Panc1 (cell line): ENCODE measurements at regions not wholly inside any gene's neighbourhood (a gene's known extent, or its start where the extent isn't known, plus 50 kb on each side); places are given as distances from the start of the nearest gene placed in this dataset.

Experiments used
- CTCF ChIP-seq: fragments of 450-650 bp; IDR thresholded peaks from 2 replicates; pipeline ENCODE4 v1.5.1; 2017; ENCODE audit warnings: mild to moderate bottlenecking
- POLR2AphosphoS5 ChIP-seq: IDR thresholded peaks from 2 replicates; pipeline ENCODE4 v1.6.1; 2012; ENCODE audit warnings: mild to moderate bottlenecking, low read depth, low read length, moderate library complexity
- SIN3A ChIP-seq: IDR thresholded peaks from 2 replicates; pipeline ENCODE4 v1.6.1; 2012; ENCODE audit warnings: low read depth, mild to moderate bottlenecking, low read length, moderate library complexity, borderline replicate concordance; ENCODE audit not compliant: insufficient read depth
- TCF7L2 ChIP-seq: IDR thresholded peaks from 2 replicates; pipeline ENCODE4 v1.6.1; 2011; ENCODE audit warnings: mild to moderate bottlenecking, low read depth, low read length, inconsistent platforms
- TF ChIP-seq, protein P1 (sequence below), 2 experiments: IDR thresholded peaks; 2 replicates each; pipeline ENCODE4 v1.6.1; 2011 to 2012; ENCODE audit warnings: low read depth in 2 of 2, control low read depth in 1 of 2, low read length in 1 of 2, mild to moderate bottlenecking in 1 of 2, moderate library complexity in 1 of 2; ENCODE audit not compliant: insufficient read depth in 1 of 2

DNA sequence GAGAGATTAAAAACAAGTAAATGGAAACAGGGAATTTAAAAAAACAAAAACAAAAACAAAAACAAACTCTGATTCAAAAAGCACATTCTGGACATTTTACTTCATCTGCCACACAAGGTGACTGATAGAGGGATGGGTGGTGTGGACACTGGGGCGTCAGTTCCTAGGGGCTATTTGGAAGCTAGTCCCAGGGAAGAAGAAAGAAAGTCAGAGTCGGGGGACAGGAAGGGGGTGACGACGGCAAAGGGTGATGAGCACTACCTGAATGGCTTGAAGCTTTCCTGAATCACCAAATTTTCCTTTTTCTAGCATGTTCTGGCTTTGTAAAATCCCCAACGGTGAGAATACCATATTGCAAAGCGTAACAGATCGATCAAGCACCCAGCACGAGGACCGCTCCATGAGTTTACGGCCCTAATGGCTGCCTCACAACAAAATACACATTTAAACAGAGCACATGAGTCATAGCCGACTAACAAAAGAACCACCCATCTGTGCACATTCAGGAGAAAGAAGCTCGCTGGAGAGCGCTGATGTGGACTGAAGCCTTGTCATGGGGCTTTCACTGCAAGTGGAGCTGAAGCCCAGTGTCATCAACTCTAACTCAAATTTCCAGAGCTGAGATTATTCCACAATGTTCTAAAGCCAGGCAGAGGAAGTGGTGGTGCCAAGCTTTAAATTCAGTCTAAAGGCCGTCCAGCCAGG lies 178.9 kb downstream of the LNPK start:
- TF ChIP-seq CTCF: no peak
- TF ChIP-seq, protein P1, sequence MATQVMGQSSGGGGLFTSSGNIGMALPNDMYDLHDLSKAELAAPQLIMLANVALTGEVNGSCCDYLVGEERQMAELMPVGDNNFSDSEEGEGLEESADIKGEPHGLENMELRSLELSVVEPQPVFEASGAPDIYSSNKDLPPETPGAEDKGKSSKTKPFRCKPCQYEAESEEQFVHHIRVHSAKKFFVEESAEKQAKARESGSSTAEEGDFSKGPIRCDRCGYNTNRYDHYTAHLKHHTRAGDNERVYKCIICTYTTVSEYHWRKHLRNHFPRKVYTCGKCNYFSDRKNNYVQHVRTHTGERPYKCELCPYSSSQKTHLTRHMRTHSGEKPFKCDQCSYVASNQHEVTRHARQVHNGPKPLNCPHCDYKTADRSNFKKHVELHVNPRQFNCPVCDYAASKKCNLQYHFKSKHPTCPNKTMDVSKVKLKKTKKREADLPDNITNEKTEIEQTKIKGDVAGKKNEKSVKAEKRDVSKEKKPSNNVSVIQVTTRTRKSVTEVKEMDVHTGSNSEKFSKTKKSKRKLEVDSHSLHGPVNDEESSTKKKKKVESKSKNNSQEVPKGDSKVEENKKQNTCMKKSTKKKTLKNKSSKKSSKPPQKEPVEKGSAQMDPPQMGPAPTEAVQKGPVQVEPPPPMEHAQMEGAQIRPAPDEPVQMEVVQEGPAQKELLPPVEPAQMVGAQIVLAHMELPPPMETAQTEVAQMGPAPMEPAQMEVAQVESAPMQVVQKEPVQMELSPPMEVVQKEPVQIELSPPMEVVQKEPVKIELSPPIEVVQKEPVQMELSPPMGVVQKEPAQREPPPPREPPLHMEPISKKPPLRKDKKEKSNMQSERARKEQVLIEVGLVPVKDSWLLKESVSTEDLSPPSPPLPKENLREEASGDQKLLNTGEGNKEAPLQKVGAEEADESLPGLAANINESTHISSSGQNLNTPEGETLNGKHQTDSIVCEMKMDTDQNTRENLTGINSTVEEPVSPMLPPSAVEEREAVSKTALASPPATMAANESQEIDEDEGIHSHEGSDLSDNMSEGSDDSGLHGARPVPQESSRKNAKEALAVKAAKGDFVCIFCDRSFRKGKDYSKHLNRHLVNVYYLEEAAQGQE (IDR thresholded peaks at IDR 0.05; ENCODE audit: insufficient read depth in 1 of 2, low read depth in 2 of 2, low read length in 1 of 2): no peak
- no peak for TF ChIP-seq TCF7L2
- no peak for TF ChIP-seq SIN3A
- TF ChIP-seq POLR2AphosphoS5: no peak
